ENCODE measurements at regions not wholly inside any gene's neighbourhood (a gene's known extent, or its start where the extent isn't known, plus 50 kb on each side); places are given as distances from the start of the nearest gene placed in this dataset.
"Not testable (repeated sequence)": the region's sequence is repeated elsewhere in the genome, so short reads cannot be mapped to it uniquely, and the experiment has no call there.

DNA sequence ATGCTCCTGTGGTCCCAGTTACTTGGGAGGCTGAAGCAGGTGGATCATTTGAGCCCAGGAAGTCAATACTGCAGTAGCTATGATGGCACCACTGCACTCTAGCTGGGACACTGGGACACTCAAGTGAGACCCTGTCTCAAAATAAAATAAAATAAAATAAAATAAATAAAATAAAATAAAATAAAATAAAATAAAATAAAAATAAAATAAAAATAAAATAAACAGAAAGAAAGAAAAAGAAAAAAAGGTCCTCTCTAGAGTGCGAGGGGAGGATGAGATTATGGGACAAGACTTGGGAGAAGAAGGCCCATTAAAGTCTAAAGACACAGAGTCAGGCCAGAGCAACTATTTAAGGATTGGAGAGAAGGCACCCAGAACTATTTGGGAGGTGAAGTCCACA lies 172.5 kb downstream of the IER5 start:
- no peak for DNase-seq

DNA sequence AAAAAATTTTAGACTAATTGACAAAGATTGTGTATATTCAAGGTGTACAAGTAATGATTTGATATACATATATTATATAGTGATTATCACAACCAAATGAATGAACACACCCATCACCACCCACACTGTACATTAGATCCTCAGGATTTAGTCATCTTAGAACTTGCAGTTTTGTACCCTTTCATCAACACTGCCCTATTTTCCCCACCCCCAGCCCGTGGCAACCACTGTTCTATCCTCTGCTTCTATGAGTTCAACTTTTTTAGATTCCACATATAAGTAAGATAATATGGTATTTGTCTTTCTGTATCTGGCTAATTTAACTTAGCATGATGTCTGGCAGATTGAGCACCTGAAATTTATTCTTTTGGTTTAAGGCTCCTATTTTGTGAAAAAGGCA lies 173.6 kb downstream of the IER5 start:
- DNase-seq = no peak

DNA sequence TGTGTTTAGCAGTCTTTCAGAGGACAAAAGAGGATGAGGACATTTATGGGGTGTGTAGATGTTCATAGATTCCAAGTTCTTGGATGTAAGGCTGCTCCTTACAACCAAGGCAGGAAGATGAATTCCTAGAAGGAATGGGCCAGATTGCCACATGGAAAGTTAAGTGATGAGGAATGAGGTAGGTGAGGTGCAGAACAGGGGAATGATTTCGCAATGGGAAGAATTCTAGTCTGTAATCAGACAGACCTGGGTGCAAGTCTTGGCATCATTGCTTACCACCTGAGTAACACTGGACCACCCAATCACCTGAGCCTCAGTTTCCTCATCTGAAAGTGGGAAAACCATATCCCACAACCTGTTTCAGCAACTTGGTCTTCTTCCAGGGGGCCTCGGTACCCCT lies 174.9 kb downstream of the IER5 start:
- DNase-seq = no peak

DNA sequence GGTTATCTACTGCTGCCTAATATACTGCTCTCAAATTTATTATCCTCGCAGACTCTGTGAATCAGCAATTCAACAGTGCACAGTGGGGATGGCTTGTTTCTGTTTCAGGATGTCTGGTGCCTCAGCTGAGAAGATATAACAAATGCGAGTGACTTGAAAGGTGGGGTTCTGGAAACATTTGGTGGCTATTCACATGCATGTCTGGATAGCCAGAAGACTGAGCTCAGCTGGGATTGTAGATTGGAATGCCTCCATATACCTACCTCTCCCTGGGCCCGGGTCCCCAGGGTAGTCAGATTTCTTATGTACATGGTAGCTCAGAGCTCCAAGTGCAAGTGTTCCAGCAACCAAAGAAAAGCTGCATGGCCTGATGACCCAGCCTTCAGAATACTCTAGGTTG lies 176.3 kb downstream of the IER5 start:
- DNase-seq = no peak

DNA sequence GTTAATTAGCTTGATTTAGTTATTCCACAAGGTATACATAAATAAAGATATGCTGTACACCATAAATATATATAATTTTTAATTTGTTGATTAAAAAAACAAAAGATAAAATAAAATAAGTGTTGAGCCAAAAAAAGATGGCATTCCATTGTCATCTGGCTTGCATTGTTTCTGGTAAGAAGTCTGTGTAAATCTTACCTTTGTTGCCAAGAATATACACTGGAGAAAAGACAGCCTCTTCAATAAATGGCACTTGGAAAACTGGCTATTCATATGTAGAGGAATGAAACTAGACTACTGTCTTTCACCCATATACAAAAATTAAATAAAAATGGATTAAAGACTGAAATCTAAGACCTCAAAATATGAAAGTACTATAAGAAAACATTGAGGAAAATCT lies 196.5 kb downstream of the IER5 start:
- no peak for DNase-seq

DNA sequence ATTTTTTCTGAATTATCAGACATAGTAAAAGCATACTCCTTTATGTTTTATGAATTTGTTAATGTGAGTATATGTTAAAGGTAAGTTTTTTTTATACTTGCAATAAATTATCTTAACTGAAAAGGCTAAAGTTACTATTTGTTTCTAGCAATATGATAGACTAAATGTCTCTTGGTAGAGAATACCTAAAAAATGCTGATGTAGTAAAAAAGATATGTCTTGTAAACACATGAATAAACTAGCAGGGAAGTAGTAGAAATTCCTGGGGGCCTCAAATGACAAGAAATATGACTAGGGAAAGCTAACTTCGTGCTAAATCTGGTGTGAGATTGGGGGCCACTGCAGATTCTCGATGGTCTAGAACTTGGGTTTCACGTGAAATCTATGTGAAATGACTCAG lies 188.1 kb upstream of the CACNA1E start:
- DNase-seq = no peak

DNA sequence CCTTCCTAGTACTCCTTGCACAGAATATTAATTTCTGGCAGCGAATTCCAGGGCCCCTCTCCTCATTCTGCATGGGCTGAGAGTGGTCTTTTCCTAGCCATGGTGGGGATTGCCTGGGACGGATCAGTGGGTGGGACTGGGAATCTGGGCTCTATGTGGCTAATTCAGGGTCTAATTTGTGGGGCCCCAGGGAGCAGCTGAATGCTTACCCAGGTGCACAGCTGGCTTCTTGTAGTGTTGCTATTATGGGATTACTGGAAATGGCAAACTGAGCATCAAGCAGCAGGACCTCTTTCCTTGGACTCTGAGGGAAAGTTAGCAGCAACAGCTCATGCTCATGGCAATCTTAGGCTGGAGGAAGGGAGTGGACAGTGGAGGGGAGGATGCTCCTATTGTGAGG lies 187.1 kb upstream of the CACNA1E start:
- no peak for DNase-seq

DNA sequence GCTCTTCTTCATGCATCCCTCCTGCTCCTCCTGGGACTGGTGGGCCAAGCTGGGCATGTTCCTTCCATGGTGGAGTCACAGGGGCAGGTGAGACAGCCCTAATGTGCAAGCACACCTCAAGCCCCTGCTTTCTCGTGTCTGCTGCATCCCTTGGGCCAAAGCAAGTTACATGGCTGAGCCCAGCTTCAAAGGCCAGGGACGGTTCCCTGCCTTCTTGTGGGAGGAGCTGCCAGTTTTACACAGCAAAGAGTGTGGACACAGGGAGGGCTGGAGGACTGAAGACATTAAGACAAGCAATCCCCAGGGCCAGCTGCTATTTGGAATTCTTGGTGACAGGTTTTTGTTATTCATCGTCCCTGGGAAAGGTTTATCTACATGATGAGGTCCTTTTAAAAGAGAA lies 175.2 kb upstream of the CACNA1E start:
- no peak for DNase-seq

DNA sequence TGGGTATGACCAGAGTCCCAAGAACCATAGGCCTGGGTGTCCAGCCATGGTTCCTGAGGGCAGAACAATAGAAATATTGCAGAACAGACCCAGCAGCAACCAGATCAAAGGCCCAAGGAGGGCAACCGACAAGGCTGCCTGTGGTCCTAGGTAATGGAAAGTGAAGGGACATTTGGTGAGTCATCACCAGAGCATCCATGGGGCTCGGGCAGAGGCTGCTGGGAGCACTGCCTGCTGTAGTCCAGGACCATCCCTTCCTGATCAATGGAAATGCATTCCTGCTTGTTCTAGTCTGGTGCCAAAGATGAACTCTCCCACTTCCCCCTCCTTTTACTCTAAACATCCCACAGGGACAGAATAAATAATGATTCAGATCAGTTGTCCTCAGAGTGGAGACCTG lies 172.8 kb upstream of the CACNA1E start:
- DNase-seq = no peak

DNA sequence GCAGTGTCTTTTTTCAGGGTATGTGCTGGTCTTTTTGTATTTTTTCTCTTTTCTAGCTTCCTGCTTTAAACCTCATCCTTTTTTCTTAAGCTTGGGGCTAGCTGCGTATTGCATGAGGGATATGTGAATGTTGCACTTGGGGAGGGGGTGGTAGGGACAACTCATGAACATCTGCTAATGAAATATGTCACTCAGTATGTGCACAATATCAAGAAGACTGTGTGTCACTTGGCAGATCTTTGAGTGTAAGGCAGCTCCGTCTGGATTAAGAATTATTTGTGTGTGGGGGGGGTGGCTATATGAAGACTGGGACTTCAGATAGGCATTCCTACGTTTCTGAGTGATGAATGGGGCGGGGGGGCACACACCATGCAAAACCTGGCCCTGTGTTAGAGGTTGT lies 170.4 kb upstream of the CACNA1E start:
- DNase-seq = no peak

DNA sequence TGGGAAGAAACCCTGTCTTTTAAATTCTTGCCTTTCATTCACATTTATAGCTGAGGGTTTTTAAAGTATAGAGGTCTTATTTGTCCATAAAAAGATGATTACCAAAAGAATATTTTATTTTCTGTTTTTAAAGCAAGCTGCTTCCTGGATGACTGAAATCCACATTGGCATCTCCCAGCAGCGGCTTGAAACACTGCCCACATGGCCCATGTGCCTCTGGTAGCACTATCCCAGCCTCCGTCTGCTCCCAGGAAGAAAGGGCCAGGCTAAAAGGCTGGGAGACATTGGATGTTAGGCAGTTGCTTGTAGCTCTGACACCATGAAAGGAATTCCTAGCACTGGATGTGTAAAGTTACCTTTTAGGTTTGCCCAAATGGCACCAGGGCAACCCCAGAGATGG lies 169.9 kb upstream of the CACNA1E start:
- DNase-seq = no peak

DNA sequence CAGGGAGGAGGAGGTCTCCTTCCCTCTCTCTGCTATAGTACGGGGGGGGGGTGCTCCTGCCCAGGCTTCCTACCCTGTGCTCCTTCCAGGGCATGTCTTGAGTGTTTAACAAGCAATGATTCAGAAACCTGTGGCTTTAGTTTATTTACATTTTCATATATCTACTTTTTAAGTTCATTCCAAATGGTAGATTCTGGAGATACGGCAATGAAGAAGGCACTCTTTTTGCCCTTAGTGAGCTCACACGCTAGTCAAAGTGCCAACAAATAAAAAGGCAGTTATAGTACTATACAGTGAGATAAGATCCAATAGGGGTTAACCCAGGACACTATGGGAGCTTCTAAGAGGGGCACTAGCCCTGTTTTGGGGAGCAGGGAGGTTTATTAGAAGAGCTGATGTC lies 169.3 kb upstream of the CACNA1E start:
- DNase-seq = no peak

DNA sequence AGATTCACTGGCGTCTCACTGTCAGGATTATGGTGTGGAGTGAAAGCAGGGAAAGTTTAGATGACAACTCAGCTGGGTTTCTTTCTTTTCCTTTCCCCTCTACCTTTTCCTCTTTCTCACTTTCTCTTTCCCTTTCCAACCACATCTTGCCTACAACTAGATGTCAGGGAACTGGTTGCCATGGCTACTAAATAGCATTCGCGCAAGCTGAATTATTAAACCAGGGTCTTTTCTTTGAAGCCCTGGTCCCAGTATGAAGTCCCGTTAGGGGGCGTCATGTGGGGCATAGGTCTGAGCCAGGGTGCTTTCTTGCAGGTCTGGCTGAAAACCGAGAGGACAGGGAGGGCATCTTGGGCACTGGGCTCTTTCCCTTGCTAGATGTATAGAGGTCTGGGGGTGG lies 168.4 kb upstream of the CACNA1E start:
- no peak for DNase-seq

DNA sequence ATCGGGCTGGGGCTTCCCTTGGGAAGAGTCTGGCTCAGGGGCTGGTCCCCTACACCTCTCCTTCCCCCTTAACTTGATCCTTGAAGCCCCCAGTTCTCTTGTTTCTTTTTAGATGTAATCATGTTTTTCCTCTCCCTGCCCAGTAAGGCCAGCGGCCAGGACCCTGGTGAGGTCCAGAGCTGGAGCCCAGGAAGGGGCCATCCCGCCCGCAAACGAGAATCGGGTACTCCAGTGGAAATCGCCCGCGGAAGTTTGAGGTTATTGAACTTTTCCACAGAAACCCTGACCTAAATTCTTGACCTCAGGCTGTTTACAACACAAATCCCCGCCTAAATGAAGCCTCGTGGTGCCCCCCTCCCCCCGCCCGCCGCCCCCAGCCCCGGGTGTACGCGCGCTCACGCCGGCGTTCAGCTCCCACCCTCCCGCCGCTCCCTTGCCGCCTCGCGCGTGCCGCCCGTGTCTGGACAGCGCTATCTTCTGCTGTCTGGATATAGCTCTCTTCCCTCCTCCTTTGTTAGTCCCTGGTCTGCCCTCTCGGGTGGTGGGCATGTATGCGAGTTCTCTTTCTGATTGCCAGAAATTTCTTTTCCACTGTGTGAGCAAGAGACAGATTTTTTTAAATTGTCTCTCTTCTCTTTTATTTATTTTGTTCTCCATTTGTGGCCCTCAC lies 165.9 kb upstream of the CACNA1E start:
- no peak for DNase-seq

DNA sequence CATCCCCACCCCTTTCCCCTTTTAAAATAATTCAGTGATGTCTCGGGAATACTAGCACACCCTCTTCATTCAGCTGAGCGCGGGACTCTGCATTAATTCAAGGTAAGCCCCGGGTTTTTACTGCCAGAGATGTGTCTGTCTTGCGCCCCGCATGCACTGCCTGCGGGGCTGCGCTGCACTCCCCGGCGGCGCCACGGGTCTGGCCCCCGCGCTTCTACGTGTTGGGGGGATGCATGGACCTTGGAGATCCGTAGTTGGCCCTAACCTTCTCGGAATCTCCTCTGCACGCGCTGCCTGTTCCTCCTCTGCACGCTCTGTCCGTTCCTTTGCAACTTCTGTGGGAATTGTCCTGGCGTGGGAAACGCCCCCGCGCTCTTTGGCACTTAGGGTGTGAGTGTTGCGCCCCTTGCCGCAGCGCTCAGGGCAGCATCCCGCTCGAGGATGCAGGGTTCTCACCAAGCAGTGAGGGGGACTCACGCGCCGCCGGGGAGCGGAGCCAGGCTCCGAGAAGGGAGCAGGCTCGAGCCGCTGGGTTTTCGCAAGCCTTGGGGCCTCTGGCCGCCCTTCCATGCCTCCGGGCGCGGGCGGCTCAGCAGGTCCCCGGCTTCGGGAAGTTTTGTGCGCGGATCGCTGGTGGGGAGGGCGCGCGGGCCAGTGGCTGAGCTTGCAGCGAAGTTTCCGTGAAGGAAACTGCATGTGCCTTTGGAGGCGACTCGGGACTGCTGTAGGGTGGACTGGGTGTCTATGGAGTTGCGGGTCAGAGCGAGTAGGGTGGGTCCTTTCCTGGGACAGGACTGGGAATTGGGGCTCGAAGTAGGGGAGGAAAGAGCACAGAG lies 165.1 kb upstream of the CACNA1E start:
- no peak for DNase-seq

DNA sequence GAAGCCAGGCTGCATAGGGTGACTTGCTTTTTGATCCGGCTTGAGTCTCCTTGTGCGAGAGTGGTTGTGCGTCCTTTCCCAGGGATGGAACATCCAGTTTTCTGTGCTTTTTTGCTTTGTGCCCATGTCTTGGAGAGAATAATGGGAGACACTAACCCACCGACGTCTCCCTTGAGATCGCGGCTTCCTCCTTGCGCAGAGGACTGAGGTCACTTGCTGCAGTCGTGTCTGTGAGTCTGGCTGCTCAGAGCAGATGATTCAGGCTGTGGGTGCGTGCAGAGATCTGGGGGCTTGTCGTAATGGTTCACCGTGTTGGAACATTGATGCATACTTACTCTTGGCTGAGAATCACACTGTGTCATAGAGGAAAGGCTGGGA lies 164.5 kb upstream of the CACNA1E start:
- DNase-seq = no peak

DNA sequence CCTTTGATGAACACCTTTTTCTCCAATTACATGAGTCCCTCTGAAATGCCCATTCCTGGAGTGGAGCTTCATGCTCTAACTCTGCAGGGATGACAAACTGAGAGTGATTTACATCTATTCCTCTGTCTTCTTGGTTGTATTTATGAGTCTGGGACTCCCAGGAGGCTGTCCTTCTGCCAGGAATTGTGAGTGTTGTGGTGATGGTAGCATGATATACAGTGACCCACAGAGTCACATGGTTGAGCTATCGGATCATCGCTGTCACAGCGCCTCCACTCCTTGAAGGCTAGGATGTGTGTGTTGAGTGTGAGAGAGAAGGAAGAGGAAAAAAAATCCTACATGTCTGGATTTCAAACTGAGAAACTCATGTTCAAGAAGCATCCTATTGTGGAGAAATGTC lies 163.4 kb upstream of the CACNA1E start:
- no peak for DNase-seq

DNA sequence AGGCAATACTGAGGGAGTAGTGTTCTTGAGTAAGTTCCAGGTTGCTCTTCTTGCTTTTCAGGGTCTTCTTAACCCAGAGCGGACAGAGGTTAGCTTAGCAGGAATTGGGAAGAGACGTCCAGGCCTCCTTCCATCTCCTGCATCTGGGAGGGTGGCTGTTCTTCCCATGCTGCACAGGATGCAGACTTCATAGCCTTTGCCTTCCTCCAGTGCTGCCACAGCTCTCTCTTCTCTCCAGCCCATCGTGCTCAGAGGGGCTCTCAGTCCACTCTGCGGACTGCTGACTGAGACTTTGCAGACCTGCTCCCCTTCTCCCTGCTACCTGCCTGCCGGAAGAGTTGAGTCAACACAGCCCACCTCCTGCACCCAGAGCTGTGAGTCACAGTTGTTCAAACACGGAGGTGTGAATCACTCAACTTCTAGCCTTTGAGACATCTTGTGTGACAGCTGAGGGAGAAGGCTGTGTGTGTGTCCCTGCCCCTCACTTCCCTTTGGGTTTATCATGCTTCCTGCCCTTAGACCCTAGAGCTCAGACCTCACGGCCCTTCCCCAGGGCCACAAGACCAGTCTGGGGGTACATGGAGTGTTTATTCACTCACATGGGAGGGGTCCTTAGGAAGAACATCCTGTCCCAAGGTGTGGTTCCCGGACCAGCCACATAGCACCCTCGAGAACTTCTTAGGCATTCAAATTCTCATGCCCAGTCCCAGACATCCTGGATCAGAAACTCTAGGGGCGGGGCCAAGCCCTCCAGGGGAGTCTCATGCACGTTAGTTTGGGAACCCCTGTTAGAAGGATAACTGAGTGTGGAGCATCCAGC lies 158.3 kb upstream of the CACNA1E start:
- DNase-seq = no peak

DNA sequence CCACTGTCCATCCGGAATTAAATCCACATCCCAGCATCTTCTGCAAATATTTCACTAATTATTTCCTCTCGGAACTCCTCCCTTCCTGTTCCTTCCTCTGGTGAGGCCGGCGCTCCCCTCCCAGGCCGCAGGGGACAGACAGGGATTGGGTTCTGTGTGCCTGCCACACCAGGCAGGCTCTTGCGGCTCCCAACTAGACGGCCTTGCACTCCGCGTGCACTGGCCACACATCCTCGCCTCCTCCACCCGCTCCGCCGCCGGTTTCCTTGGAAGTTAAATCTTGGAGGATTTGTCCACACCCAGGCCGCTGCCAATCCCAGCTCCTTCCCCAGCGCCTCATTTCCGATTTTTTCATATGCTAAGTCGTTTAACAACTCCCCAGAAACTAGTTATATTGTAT lies 157.6 kb upstream of the CACNA1E start:
- not testable (repeated sequence) for DNase-seq

DNA sequence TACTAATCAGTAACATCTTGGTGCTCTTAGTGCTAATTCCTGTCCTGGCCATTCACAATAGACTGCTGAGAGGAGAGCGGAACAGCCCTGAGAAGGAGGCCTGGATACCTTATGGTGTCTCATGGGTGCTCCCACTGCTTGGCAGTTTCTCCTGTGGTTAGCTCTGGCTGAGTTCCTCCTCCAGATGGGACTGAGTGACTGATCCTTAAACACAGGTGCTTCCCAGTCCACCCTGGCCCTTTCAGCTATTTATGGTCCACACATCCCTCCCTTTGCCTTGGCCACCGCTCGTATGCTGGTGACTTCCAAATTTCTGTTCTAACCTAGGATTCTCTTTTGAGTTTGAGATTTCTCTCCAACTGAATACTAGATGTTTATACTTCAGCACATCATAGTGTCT lies 157.0 kb upstream of the CACNA1E start:
- DNase-seq = no peak

DNA sequence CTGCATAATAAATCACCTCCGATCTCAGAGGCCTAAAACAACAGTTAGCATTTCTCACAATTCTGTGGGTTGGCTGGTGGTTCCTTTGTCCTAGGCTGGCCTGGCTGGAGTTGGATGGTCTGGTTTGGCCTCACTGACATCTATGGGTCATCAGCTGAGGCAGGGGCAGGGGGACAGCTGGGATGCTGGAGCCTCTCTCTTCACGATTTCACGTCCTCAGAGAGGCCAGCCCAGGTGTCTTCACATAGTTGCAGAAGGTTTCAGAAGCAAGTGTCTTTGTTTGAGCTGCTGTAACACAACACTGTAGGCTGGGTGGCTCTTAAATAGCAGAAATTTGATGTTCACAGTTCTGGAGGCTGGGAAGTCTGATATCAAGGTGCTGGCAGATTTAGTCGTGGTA lies 155.5 kb upstream of the CACNA1E start:
- DNase-seq = no peak

DNA sequence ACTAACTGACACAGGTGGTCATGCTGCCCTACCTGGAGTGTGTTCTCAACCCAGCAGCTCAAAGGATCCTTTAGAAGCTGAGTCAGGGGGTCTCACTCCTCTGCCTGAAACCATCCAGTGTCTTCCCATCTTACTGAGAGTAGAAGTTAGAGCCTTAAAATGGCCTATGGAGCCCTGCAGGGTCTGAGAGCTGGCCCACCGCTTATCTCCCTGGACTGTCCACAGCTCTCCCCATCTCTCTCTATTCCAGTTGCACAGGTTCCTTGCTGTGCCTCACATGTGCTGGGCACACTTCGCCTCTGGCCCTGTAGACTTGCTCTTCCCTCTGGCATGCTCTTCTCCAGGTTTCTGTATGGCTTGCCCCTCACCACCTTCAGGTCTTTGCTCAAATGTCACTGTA lies 148.6 kb upstream of the CACNA1E start:
- no peak for DNase-seq

DNA sequence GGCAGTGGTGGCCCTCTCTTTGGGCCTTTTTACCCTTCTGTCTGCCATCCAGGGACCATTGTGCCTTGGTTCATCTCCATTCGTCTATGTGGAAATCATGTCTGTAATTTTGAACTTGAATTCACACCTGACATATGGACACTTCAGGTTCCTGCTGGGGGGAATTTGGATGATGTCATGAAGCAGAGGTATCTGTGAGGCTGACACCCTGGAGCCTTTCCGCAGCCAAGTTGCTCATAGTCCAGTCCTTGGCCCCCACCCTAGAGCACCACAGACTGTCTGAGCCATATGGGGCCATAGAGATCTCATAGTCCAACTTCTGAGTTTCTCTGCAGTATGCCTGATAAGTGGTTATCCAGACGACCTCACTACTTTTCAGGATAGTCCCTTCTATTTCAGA lies 147.7 kb upstream of the CACNA1E start:
- DNase-seq = no peak

DNA sequence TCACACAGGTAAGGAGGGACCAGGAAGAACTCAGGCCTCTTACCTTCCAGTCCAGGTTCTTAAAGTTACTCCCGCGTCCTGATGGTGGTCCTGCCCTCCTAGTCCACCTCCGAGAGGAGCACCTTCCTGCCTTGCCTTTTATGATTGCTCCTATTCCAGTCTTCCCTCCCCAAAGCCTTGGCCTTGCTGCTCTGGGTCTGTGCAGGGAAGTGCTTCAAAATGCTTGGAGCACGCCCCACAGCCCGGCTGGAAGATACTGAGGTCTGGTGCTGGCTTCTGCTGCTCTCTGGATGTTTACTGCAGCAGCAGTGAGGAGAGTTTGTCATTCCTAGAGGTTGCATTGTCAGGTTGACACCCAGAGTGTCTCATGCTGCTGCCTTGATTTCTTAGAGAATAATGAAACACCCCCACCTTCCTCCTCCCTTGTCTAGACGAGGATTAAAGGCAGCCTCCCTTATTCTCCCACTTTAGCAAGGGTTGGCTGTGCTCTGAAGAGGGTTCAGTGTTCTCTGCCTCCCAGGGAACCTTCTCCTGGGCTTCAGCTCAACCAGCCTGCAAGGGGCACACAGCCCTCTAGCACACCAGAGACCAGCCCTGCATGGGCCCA lies 142.2 kb upstream of the CACNA1E start:
- DNase-seq = no peak

Measured in DMS153 (cell line).